Activated CD4-positive, CD25-positive, alpha-beta regulatory T cell treated with anti-CD3 and anti-CD28 coated beads, Interleukin-2, amount 50 U/mL, for 24 hours (primary cell): ENCODE measurements at regions not wholly inside any gene's neighbourhood (a gene's known extent, or its start where the extent isn't known, plus 50 kb on each side); places are given as distances from the start of the nearest gene placed in this dataset.
"Not testable (repeated sequence)": the region's sequence is repeated elsewhere in the genome, so short reads cannot be mapped to it uniquely, and the experiment has no call there.

Source experiments
- ATAC-seq, 2 donors: fragments of 150-1000 bp; cut with Tn5 transposase; one replicate each; pipeline ENCODE4 v1.10.0; 2021; ENCODE audit warnings: mild to moderate bottlenecking in 1 of 2, moderate library complexity in 1 of 2

DNA sequence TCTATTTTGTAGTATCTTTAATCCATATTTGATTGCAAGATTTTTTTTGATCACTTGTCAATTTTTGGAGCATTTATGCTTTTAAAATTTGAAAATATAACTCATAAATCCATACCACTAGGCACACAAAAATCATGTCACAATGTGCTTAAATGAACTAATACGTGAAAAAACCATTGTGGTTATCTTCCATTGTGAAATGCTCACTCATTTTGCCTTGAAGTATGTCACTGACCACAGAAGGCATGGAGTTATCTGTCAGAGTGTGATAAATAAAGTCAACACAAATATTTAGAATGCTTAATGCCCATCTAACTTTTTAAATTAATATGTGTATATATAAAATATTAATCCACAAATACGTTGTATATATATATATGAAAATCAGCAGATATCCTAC, 347.2 kb downstream of the PTPRC start:
- ATAC-seq = no peak

DNA sequence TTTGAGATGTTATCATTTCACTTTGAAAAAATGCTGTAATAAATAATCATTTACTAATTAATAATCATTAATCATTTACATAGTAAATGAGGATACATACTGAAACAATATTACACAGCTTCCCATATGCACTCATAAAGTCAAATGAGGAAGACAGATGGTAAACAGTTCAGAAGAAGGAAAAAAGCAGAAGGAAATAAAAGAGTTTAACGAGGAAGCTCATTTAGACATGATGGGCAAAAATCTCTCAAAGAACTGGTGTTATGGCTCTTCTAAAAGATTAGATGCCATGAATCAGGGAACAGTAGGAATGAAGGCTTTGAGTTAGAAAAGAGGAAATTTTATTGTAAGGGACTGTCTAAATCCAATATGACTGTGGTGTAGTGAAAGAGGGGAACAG, 347.6 kb downstream of the PTPRC start:
- ATAC-seq = no peak

DNA sequence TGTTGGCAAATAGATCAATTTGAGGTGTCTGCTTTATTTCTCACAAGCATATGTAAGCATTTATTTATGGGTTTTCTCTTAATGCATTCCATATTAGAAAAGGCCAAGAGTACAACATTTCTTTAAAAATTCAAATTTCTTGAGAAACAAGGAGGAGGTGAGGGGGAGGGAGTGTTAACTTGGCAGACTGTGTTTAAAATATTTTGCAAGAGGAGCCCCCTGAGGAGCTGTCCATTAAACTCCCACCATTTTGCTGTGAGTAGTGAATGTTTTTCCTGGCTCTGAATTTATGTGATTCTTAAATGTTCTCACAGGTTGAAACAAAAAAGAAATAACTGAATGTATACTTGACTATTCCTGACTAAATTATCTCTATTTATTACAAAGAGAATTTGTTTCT, 363.8 kb downstream of the PTPRC start:
- no peak for ATAC-seq

DNA sequence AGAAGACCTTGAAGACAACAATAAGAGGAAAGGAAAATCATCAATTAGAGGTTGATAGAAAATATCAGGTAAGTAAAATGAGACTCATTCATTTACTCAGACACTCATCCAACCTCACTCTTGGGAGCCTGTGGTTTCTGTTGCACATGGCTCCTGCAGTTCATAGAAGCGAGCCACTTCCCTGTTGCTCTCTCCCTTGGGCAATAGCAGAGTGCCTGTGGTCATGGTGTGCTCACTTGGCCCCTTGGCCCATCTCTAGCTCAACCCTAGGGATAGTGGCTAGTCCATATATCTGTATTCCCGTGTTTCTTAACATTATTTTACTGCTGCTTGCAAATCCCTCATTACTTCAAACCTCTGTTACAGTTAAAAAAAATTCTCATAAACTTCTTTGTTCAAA, 368.6 kb downstream of the PTPRC start:
- no peak for ATAC-seq

DNA sequence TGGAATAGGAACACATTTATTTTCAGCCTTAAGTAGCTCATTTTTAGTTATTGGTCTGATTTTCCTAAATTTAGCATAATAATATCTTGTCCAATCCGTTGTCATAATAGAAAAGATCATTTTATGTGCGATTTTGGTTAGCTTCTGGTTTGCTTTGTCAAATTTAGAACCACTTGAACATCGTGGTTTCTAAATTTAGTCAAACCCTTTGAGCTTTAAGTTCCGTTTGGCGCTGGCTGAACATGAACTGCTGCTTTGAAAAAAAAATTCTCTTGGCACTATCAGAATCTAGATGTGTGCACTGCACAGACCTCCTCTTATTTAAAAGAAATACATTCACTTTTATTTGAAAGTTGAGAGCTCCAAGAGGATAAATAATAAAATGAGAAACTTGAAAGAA, 370.6 kb downstream of the PTPRC start:
- ATAC-seq = peak in 1 of 2 donors; percentile 45

DNA sequence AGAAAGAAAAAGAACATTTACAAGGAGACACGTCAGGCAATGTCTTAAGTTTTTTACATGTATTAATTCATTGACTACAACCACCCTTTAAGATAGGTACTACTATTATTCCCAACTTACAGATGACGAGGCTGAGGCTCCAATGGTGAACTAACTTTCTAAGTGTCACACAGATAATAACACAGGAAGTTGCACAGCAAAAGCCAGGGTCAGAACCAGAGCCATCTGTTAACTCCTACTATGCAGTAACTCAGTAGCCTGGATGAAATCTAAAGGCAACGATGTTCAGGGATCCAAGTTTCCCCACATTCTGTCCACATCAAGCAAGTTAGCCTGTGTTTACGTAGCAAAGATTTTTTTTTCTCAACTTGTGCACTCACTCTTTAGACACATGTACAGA, 371.7 kb downstream of the PTPRC start:
- no peak for ATAC-seq

DNA sequence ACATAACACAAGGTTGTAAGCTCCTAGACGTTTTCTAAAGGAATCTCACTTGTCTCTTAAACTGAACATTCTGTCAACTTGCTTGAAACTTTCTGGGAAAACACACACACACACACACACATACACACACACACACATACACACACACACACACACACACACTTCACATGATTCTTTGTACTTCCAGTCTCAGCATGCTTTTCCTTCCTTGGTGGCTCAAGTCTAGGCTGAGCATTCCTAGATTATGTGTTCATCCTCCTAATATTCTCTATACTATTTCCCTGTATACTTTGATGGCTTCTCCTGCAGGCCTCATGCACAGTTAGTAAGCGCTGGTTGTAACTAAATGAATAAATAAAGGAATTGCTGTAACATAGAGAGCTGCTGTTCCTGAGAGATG, 372.1 kb downstream of the PTPRC start:
- no peak for ATAC-seq

DNA sequence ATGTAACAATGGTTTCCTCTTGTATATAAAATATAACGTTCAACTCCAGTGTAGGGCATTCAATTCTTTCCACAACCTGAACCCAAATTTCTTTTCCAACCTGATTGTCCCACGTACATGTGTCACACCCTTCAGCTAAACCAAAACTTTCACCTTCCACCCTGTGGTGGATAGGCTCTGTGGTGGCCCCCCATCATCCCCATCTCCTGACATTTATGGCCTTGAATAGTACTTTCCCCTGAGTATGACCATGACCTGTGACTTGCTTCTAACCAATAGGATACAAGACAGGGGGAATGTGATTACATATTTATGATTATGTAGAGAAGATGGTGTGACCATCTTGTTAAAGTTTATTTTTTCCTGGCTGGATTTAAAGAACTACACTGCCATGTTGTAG, 377.0 kb downstream of the PTPRC start:
- no peak for ATAC-seq

DNA sequence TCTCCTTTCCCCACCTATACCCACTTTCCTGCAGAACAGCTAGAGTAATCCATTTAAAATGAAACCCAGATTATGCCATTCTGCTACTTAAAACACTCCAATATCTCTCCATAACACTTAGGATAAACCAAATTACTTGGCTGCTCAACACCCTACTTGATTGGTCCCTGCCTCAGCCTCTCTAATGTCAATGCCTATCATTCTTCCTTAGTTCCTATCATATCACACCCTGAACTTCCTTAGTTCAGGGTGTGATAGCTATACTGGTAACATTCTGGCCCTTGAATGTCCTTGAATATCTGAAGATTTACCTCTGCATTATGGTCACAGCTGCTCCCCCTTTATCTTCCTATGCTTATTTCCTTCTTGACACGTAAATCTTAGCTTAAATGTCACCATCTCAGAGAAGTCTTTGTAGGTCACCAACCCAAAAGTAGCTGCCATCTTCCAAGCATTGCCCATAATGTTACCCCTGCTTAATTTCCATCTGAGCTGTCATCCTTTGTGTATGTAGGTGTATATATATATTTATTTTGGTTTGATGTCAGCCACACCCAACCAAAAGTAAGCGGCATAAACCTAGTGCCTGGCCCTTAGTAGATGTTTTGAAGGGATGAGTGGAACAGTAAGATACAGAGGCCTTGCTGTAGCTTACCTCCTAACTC, 379.8 kb downstream of the PTPRC start:
- no peak for ATAC-seq

DNA sequence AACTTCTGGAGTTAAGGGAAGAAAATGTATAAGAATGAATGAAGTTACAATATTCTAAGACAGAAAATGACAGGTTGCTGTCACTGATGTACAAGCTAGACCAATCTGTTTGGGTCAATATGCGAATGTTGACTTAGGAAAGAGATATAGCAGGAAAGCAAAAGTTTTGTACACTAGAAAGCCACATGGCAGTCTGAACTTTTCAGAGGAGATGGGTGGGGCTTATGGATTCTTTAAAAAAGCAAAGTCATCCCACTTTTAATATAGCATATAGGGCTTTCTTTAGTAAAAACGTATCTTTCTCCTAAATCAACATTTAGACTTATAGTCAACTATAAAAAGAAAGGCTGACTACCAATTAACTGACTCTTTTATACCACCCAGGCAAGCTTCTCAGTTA, 381.2 kb downstream of the PTPRC start:
- no peak for ATAC-seq

DNA sequence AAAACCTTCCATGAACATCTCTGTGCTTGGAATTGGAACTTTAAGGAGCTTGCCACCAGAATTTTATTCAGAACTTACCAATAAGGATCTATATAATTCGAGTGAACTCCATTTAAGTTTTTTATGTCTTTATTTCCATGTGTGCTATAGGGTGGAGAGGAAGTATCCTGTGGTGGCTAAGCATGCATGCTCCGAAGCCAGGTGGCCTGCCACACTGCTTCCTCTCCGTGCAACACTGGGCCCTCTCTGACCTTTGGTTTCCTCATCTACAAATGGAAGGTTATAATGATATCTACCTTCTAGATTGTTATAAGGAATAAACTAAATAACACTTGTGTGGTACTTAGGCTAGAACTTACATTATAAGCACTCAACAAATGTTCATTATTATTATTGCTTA, 382.1 kb downstream of the PTPRC start:
- no peak for ATAC-seq

DNA sequence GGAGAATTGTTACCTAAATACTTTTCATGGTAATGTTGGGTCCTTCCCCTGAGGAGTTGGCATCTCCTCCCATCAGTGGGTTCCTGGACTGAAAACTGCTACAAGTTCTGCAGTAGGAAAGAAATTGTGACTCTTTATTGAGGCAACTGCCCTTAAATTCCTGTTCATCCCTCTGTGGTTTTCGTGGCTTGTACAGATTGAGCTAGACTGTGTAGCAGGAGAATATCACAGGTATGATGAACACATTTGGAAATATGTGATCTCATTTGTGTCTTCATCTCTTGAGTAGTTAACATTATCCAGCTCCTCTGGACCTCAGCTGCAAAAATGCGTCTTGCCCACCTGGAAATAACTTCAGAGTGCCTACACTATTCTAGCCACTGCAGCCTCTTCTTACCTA, 390.6 kb downstream of the PTPRC start:
- no peak for ATAC-seq

DNA sequence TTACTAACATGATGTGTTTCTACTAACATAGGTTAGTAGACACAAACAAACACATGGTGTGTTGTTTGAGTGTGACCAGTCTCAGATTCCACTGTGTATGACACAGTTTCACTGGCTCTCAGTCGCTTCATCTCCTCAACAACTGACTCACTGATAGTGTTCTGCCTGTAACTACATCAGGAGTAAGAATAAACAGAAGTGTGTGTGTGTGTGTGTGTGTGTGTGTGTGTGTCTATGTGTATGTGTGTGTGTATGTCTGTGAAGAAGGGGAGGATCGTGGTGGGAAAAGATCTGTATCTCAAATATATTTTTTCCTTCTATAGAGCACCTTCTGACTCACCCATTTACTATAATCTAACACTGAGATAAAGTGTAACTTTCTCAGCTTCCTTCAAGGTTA, 391.0 kb downstream of the PTPRC start:
- no peak for ATAC-seq

DNA sequence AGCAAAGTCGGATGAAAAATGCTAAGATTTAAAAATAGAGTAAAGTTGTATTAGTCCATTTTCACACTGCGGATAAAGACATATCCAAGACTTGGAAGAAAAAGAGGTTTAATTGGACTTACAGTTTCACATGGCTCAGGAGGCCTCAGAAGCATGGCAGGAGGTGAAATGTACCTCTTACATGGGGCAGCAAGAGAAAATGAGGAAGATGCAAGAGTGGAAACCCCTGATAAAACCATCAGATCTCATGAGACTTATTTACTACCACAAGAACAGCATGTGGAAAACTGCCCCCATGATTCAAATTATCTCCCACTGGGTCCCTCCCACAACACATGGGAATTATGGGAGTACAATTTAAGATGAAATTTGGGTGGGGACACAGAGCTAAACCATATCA, 391.7 kb downstream of the PTPRC start:
- not testable (repeated sequence) for ATAC-seq

DNA sequence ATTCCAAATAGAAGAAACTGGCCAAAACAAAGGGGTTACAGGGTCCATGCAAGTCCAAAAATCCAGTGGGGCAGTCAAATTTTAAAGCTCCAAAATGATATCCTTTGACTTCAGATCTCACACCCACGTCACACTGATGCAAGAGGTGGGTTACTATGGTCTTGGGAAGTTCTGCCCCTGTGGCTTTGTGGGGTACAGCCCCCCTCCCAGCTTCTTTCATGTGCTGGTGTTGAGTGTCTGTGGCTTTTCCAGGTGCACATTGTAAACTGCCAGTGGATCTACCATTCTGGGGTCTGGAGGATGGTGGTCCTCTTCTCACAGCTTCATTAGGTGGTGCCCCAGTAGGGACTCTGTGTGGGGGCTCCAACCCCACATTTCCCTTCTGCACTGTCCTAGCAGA, 392.3 kb downstream of the PTPRC start:
- ATAC-seq = not testable (repeated sequence)

DNA sequence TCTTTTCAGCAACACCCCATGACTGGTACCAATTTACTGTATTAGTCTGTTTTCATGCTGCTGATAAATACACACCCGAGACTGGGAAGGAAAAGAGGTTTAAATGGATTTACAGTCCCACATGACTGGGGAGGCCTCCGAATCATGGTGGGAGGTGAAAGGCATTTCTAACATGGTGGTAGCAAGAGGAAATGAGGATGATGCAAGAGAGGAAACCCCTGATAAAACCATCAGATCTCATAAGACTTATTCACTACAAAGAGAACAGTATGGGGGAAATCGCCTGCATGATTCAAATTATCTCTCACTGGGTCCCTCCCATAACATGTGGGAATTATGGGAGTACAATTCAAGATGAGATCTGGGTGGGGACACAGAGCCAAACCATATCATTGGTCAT, 393.6 kb downstream of the PTPRC start:
- not testable (repeated sequence) for ATAC-seq

DNA sequence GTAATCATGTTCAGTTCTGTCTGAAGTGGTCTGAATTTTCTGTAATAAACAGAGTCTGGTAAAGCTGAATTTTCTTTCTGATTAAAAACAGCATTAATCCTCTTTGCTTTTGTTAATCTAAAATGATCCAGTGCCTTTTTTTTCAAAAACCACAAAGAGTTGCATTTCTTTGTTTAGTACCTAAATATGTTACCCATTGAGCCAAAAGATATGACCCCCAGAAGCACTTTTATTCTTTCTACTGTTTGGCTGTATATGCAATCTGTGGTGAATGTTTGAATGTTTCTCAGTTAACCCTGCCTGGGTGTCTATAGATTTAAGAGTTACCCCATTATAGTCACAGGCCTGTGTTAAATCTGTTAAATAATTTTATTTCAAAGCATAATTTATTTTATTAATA, 394.8 kb downstream of the PTPRC start:
- no peak for ATAC-seq

DNA sequence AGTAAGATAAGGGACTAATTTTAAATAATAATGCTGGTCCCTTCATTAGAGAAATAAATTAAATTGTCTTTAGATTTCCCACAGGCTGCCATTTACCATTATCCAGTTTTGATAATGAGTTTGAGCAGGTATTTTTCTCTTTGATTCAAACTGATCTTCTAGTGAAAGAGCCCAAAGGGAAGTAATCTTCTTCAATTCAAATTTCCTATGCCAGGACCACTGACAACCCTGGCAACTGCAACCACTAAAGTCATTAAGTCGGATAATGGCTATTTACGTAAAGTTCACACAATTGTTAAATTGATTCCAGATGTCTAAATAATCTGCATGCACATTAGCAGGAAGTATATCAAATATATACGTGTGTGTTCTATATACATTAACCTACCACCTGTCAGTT, 399.3 kb downstream of the PTPRC start:
- no peak for ATAC-seq

DNA sequence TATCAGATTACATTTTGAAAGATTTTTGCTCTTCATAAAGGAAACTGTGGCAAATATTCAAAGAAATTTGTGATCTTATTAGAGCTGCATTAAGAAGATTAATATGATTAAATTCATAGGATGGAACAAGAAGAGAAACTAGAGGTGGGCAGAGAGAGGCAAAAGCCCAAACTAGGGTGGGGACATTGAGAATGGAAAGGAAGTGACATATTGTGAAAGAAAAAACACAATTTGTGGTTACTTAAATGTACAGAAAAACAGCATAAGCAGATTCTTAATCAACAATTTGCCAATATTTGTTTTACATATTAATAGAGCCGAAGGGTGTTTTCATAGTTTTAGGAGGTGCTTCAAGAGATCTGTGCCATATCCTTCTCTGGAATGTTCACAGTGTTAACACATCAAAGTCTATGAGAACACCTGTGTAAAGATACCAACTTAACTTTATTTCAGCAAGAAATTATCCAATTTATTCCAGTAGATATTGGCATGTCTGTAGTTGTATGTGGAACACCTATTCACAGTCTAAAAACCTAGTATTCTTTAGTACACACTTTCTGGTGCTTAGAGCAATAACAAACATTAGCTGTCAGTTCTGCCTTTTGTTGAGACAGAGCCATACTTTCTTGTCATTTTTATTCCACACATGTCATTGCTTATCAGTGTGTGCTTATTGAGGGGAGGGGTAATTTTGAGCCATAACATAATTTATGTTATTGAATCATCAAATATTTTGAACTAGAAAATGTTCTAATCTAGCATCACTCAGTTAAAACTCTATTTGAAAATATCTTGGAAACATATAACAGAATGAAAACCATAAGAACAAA, 401.5 kb downstream of the PTPRC start:
- no peak for ATAC-seq

DNA sequence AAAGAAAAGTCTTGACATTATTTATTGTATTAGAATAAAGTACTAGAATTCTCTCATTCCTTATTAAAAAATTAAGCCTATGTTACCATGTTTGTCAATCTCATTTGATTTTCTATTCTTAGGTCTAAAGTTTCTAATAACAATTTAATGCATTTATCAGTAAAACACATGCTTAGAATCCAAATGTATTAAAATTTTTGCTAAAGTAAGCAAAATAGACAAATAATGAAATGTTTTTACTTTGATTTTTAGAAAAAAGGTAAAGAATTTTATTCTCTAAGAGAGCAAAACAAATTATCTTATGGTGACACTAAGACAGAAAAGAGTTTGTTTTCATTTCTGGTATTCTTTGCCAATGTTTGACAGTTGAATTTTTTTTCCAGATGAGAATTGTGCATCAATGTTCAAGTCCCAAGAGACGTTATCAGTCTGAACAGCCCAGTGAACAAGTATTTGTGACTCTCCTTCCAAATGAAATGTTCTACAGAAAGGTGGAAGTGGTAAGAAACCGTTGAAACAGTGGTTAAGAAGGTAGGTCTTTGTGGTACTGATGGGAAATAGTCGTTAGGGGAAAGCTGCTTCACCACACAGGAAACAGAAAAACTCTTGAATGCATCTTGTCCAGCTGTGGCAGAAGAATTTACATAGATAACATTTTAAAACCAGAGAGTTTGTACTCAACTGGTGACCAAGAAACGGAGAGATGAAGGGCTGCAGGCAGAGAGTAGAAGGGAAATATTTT, 402.5 kb downstream of the PTPRC start:
- ATAC-seq = peak; percentile 25 to 49

DNA sequence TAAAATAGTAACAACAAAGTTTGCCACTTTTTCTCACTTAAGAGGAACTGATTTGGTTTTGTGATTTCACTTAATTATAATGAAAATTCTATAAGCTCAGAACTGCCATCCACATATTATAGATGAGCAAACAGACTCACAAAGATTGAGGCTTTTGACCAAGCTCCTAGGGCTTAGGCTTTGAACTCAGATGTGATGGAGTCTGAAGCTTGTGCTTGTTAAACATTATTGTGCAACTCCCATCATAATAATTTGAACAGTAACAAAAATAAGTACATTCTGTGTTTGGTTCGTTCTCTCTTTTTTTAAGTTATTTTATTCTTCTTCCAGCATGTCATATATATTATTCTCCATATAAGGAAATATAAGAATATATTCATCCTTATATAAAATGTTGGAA, 403.4 kb downstream of the PTPRC start:
- no peak for ATAC-seq

DNA sequence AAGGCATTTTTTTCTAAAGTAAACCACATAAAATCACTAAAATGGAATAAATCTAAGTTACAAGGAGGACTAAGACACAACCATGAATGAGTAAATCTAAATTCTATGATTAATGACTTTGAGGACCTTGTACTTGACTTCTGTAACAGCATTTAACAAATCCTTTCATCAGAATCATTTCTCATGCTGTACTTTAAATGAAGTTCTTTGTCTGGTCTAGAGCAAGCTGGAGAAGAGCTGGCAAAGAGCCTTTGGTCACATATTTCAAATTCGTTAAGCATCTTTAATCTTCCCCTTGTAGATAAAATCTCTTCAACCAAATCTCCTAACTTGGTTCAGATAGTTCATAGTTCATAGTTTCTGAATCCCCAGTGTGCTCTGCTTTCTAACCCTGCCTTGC, 405.4 kb downstream of the PTPRC start:
- no peak for ATAC-seq

DNA sequence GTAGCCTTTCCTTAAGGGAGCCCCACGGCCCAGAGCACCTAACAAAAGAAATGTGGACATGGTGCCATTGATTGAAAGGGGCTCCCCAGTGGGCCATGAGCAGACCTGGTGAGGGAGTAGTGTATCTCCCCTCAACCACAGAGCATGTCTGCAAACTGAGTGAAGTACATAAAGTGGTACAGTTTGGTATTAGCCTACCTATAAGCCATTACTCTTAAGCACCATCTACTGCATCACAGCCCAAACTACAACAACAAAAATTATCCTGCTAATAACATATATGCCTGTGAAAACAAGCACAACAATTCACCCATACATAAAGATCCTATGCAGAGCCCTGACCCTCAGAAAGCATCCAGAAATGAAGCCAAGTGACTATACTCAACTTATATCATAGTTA, 407.8 kb downstream of the PTPRC start:
- no peak for ATAC-seq

DNA sequence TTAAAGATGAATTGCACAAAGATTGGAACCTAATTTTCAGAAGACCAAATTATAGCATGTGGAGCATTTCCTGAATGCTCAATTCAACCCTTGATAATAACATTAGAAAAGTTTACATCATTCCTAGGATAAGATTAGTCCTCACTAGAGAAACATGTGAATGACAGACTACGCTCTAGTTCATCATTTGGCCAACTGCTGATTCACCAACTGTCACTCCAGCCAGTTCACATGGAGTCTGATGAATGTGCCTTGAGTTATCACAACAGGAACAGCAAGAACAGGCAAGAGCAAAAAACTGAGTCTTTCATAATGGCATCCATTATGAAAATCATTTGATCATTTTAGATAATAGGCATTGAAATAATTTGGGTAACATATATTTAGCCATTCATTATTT, 415.9 kb downstream of the PTPRC start:
- ATAC-seq = no peak
